Inferior parietal cortex (tissue), 1 donor: ENCODE measurements at regions not wholly inside any gene's neighbourhood (a gene's known extent, or its start where the extent isn't known, plus 50 kb on each side); places are given as distances from the start of the nearest gene placed in this dataset.
A peak's percentile ranks its signal among the peaks of the same experiment; 100 is the strongest.

ENCODE experiments used
- DNase-seq: peaks from one replicate; pipeline ENCODE4 v3.0.0-alpha.2; 2016; ENCODE audit errors: extremely low spot score

GRCh38 chr15:68871507-68871906, 50.8 kb upstream of the ANP32A start:
- DNase-seq: no peak

- no peak for DNase-seq
Observed at GRCh38 chr15:68874788-68875187, 54.1 kb upstream of the ANP32A start.

- DNase-seq: peak; percentile 98
Observed at GRCh38 chr15:68875377-68876116, 54.8 kb upstream of the SPESP1 start.

- DNase-seq: no peak
Observed at GRCh38 chr15:68877626-68878025, 52.7 kb upstream of the SPESP1 start.

- no peak for DNase-seq
Observed at GRCh38 chr15:68880382-68880781, 49.9 kb upstream of the SPESP1 start.
